B cell (primary cell): ENCODE measurements at regions not wholly inside any gene's neighbourhood (a gene's known extent, or its start where the extent isn't known, plus 50 kb on each side); places are given as distances from the start of the nearest gene placed in this dataset.
A peak's percentile ranks its signal among the peaks of the same experiment; 100 is the strongest.

Experiments used
- ATAC-seq: fragments of 200-7000 bp; cut with Tn5 transposase; one replicate; pipeline ENCODE4 v1.10.0; 2021; ENCODE audit warnings: low read depth, mild to moderate bottlenecking, moderate number of reproducible peaks, moderate library complexity
- CTCF ChIA-PET: fragments of 350-600 bp; sonication (Branson Sonifier 250); formaldehyde crosslinking; loops from one replicate; lab custom pipeline; 2021; ENCODE audit warnings: antibody characterized with exemption, inconsistent platforms; lab: Charles Lee
- POLR2A ChIA-PET: fragments of 350-600 bp; sonication (Branson Sonifier 250); formaldehyde crosslinking; loops from one replicate; lab custom pipeline; 2021; ENCODE audit warnings: antibody characterized with exemption; lab: Charles Lee
- DNase-seq: peaks from one replicate; pipeline ENCODE4 v3.0.0; 2013
- H2AFZ ChIP-seq: 2 replicates; pipeline ENCODE4 v1.6.1; 2012; ENCODE audit warnings: mild to moderate bottlenecking, low read depth, low read length; ENCODE audit not compliant: insufficient read depth, poor library complexity, severe bottlenecking
- H3K27ac ChIP-seq, 2 donors: 1 replicate in 1 of 2; 2 replicates in 1 of 2; pipeline ENCODE4 v1.5.1; 2012 to 2013; ENCODE audit warnings: low read length in 2 of 2, mild to moderate bottlenecking in 2 of 2, moderate library complexity in 1 of 2
- H3K27me3 ChIP-seq, 4 experiments: fragments of 200-600 bp in 1 of 4; sonication (generic) in 1 of 4; replicated peaks in 1 of 4; 1 replicate in 2 of 4; 2 replicates in 2 of 4; pipeline versions ENCODE4 v1.6.1 to v1.7.0; 2013 to 2016; ENCODE audit warnings: low read length in 3 of 4, mild to moderate bottlenecking in 2 of 4, mixed read lengths in 1 of 4, moderate library complexity in 1 of 4; ENCODE audit not compliant: insufficient read depth in 4 of 4, control insufficient read depth in 3 of 4; ENCODE audit errors: control extremely low read depth in 1 of 4
- H3K36me3 ChIP-seq, 2 experiments: replicated peaks in 1 of 2; 1 replicate in 1 of 2; 2 replicates in 1 of 2; pipeline versions ENCODE4 v1.6.1 to v1.7.1; 2013; ENCODE audit warnings: low read length in 1 of 2; ENCODE audit not compliant: insufficient read depth in 2 of 2, control insufficient read depth in 1 of 2; ENCODE audit errors: control extremely low read depth in 1 of 2, extremely low read depth in 1 of 2
- H3K4me1 ChIP-seq, 2 donors: fragments of 200-600 bp in 1 of 2; sonication (generic) in 1 of 2; 1 replicate in 1 of 2; 2 replicates in 1 of 2; pipeline versions ENCODE4 v1.5.1 to v1.6.1; 2013 to 2017; ENCODE audit warnings: low read length in 2 of 2; ENCODE audit not compliant: control insufficient read depth in 2 of 2, insufficient read depth in 2 of 2
- H3K4me2 ChIP-seq: replicated peaks from 2 replicates; pipeline ENCODE3; 2012; ENCODE audit warnings: mild to moderate bottlenecking, low read depth, low read length; ENCODE audit not compliant: poor library complexity, severe bottlenecking
- H3K4me3 ChIP-seq, 5 experiments: fragments of 200-600 bp in 1 of 5; sonication (generic) in 1 of 5; 1 replicate in 3 of 5; 2 replicates in 2 of 5; pipeline versions ENCODE4 v1.5.1 to v1.7.0; 2011 to 2016; ENCODE audit warnings: low read length in 4 of 5, mild to moderate bottlenecking in 4 of 5, low read depth in 2 of 5, control low read depth in 1 of 5, moderate library complexity in 1 of 5; ENCODE audit not compliant: insufficient read depth in 1 of 5; ENCODE audit errors: control extremely low read depth in 1 of 5, extremely low read depth in 1 of 5
- H3K79me2 ChIP-seq: fragments of 200-600 bp; sonication (generic); one replicate; pipeline ENCODE4 v1.6.0; 2016; ENCODE audit warnings: low read length; ENCODE audit not compliant: control insufficient read depth, insufficient read depth
- H3K9ac ChIP-seq: fragments of 200-600 bp; sonication (generic); 2 replicates; pipeline ENCODE4 v1.6.1; 2017; ENCODE audit warnings: mild to moderate bottlenecking, low read length, moderate library complexity
- H3K9me3 ChIP-seq, 3 donors: one replicate each; pipeline versions ENCODE4 v1.6.1 to v1.7.1; 2013; ENCODE audit warnings: low read length in 2 of 3; ENCODE audit not compliant: control insufficient read depth in 2 of 3, insufficient read depth in 1 of 3; ENCODE audit errors: control extremely low read depth in 1 of 3
- H4K20me1 ChIP-seq: 2 replicates; pipeline ENCODE4 v1.6.0; 2012; ENCODE audit warnings: mild to moderate bottlenecking, low read length; ENCODE audit not compliant: insufficient read depth, control insufficient read depth, poor library complexity, severe bottlenecking
- H3K27ac Mint-ChIP-seq: one replicate; pipeline ENCODE4 v1.8.0; 2021; ENCODE audit warnings: mixed read lengths
- H3K27me3 Mint-ChIP-seq: one replicate; pipeline ENCODE4 v1.8.0; 2021; ENCODE audit warnings: mixed read lengths
- H3K4me1 Mint-ChIP-seq: one replicate; pipeline ENCODE4 v1.8.0; 2021; ENCODE audit warnings: mixed read lengths
- H3K4me3 Mint-ChIP-seq: one replicate; pipeline ENCODE4 v1.8.0; 2021; ENCODE audit warnings: mixed read lengths
- H3K9me3 Mint-ChIP-seq: one replicate; pipeline ENCODE4 v1.8.0; 2022; ENCODE audit warnings: mixed read lengths; ENCODE audit not compliant: insufficient read depth
- CTCF ChIP-seq: fragments of 200-600 bp; IDR thresholded peaks from one replicate; pipeline ENCODE4 v1.8.0; 2022; ENCODE audit warnings: antibody characterized with exemption, mild to moderate bottlenecking
- EZH2 ChIP-seq: IDR thresholded peaks from 2 replicates; pipeline ENCODE4 v1.6.1; 2012; ENCODE audit warnings: borderline replicate concordance, low read depth, mild to moderate bottlenecking, moderate library complexity, low read length; ENCODE audit not compliant: insufficient read depth, poor library complexity, severe bottlenecking
- WGBS: methylation state at CpG from one replicate; pipeline ENCODE4 v1.1.5; 2013; ENCODE audit warnings: missing lambda C conversion rate; ENCODE audit not compliant: insufficient coverage; 5-methylcytosine and 5-hydroxymethylcytosine counted together
- intact Hi-C: fragments of 100-400 bp; cut with micrococcal nuclease; formaldehyde crosslinking; loops from one replicate; pipeline ENCODE4 v1.10.0; 2022

- no peaks in the 10 kb centered on the region for H3K79me2 ChIP-seq
- TF ChIP-seq EZH2 (no peak), CTCF (no peak)
- no peak overlapping the region for H3K27ac Mint-ChIP-seq
- ChIA-PET CTCF (no interaction called here), POLR2A (no interaction called here)
- H3K27me3 Mint-ChIP-seq = peaks cover 4% of the 10 kb centered on the region
- no peak overlapping the region for H3K27ac ChIP-seq
- no peaks in the 10 kb centered on the region for H3K9me3 ChIP-seq
- no peaks in the 10 kb centered on the region for H3K36me3 ChIP-seq
- DNase-seq = no peak
- no peak for ATAC-seq
- H3K4me1 ChIP-seq = no peaks in the 10 kb centered on the region
- H3K27me3 ChIP-seq = no peaks in the 10 kb centered on the region
- no peak overlapping the region for H3K9ac ChIP-seq
- intact Hi-C loops = no loop called here
- no peak overlapping the region for H2AFZ ChIP-seq
- H3K4me3 Mint-ChIP-seq = no peak overlapping the region
- H3K4me3 ChIP-seq = no peak overlapping the region
- WGBS = 92% methylated on average over 4 of the region's 6 CpGs
- H3K4me1 Mint-ChIP-seq = no peaks in the 10 kb centered on the region
- H3K9me3 Mint-ChIP-seq = no peaks in the 10 kb centered on the region
- no peaks in the 10 kb centered on the region for H4K20me1 ChIP-seq
- no peak overlapping the region for H3K4me2 ChIP-seq
Measured at GRCh38 chr15:81811736-81812135, 234.1 kb downstream of the MEX3B start.

GRCh38 chr15:81809543-81809942 lies 236.3 kb downstream of the MEX3B start:
- intact Hi-C loops = no loop called here
- WGBS = 0% methylated on average over 1 of the region's 4 CpGs
- no peaks in the 10 kb centered on the region for H3K27me3 ChIP-seq
- no peaks in the 10 kb centered on the region for H3K4me1 ChIP-seq
- no peak overlapping the region for H3K4me3 ChIP-seq
- ATAC-seq (no peak), DNase-seq (no peak)
- ChIA-PET CTCF (no interaction called here), POLR2A (no interaction called here)
- H2AFZ ChIP-seq = peak overlapping the region; percentile 13
- no peaks in the 10 kb centered on the region for H3K36me3 ChIP-seq
- H3K79me2 ChIP-seq = no peaks in the 10 kb centered on the region
- H4K20me1 ChIP-seq = no peaks in the 10 kb centered on the region
- H3K27ac ChIP-seq = no peak overlapping the region
- TF ChIP-seq EZH2 (no peak), CTCF (no peak)
- no peak overlapping the region for H3K9ac ChIP-seq
- no peaks in the 10 kb centered on the region for H3K9me3 ChIP-seq
- Mint-ChIP-seq H3K27me3 (peaks cover 4% of the 10 kb centered on the region), H3K4me1 (no peaks in the 10 kb centered on the region), H3K9me3 (no peaks in the 10 kb centered on the region), H3K4me3 (no peak overlapping the region), H3K27ac (no peak overlapping the region)
- H3K4me2 ChIP-seq = no peak overlapping the region
